ENCODE measurements at regions not wholly inside any gene's neighbourhood (a gene's known extent, or its start where the extent isn't known, plus 50 kb on each side); places are given as distances from the start of the nearest gene placed in this dataset.

- DNase-seq (ENCODE audit: low read depth): no peak
Measured at GRCh38 chr11:28476049-28476448, 367.9 kb downstream of the METTL15 start.

GRCh38 chr11:28472904-28473303 lies 364.7 kb downstream of the METTL15 start:
- DNase-seq (ENCODE audit: low read depth): no peak

- no peak for DNase-seq (ENCODE audit: low read depth)
Measured at GRCh38 chr11:28471537-28471936, 363.3 kb downstream of the METTL15 start.

DNA sequence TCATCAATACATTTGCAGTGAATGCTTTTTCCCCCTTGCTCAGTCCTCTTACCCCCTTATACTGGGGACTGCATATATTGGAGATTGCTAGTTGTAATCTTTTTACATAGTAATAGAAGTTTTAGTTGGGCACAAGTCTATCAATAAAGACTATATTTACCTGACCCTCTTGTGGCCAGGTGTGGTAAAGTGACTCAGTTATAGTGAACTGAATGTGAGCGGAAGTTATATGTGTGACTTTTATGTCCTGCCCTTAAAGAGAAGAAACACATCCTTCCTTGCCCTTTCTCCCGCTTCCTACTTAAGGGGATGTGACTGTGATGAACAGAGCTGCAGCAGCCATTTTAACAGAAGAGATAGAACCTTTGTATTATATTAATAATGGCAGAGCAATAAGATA lies 362.0 kb downstream of the METTL15 start:
- DNase-seq (ENCODE audit: low read depth): no peak

- no peak for DNase-seq (ENCODE audit: low read depth)
Measured at GRCh38 chr11:28466506-28466905, 358.3 kb downstream of the METTL15 start.

DNA sequence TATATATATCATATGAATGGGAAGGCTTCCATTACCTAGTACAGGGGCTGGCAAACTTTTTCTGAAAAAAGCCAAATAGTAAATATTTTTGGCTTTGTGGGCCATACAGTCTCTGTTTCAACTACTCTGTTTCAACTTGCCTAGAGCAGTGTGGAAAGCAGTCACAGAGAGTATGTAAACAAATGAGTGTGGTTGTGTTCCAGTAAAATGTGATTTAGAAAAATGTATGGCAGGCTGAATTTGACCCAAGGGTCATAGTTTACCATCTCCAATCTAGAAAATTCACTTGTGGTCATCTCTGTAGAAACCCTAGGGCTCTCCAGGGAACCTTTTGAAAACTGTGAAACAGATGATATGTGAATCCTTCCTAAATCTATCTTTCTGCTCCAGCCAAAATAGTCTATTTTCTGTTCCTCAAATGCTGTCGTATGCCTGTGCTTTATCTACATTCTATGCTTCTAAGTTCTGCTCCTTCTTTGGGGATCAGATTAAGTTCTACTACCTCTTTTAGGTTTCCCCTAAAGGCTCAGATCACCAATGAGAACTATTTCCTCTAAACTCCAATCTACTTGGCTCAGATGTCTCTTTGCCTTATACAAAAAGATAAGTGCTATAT lies 356.2 kb downstream of the METTL15 start:
- DNase-seq (ENCODE audit: low read depth): no peak

DNA sequence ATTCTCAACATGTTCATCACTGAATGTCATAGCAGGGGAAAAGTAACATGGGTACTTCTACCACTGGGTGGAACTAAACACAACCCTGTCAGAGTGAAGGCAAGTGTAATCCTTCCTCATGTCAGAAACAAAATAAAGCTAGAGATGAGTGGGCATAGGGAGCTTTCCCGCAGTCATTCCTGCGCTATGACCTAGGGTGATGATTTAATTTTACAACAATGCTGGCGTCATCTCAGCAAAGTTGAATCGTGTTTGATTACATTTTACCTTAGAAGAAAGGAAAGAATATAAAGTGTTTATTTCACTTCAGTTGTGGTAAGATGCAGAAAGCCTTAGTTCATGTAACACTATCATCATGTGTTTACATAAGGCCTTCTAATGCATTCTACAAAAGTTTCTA lies 355.6 kb downstream of the METTL15 start:
- DNase-seq (ENCODE audit: low read depth): no peak

DNA sequence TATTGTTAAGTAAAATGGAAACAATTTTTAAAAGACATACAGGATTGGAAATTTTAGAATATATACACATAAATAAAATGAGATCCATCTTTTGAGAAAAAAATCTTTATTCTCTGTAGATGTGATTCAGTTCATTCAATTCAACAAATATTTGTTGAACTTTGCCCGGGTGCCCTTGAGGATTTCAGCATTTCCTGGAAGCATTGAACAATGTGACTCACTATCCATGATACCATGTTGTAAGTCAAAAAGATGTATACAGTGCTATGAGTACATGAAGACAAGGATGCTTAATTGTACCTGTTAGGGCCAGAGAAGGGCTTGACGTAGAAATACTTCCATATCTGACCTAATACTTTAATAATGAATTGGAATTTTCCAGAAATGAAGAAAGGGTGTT lies 353.7 kb downstream of the METTL15 start:
- DNase-seq (ENCODE audit: low read depth): no peak

GRCh38 chr11:28461338-28461737 lies 353.1 kb downstream of the METTL15 start:
- no peak for DNase-seq (ENCODE audit: low read depth)

GRCh38 chr11:28460348-28460747 lies 352.2 kb downstream of the METTL15 start:
- no peak for DNase-seq (ENCODE audit: low read depth)

- DNase-seq (ENCODE audit: low read depth): no peak
Measured at GRCh38 chr11:28459912-28460311, 351.7 kb downstream of the METTL15 start.

DNA sequence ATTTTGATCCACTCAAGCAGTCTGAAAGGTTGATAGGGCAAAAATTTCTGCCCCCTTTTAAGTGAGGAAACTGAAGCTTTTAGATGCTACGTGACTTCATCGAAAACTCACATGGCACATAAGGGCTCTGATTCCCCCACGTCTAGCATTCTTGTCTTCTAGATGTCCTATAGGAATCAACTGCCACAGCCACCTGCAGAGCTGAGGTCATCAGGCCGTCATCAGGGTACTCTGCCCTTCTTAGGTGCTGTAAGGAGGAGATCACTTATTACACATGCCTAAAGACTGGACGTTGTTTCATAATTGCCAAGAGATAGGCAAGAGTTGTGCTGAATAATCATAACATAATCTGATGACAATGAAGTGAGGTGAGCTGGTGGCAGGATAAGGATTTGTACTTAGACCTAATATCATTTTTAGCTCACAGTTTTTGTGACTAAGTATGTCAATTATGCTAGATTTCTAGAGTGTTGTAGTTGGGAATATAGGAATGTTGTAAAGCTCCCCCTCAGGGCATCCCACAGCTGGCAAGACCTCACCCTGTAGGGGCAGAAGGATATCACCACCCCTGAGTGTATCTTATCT lies 349.4 kb downstream of the METTL15 start:
- no peak for DNase-seq (ENCODE audit: low read depth)

DNA sequence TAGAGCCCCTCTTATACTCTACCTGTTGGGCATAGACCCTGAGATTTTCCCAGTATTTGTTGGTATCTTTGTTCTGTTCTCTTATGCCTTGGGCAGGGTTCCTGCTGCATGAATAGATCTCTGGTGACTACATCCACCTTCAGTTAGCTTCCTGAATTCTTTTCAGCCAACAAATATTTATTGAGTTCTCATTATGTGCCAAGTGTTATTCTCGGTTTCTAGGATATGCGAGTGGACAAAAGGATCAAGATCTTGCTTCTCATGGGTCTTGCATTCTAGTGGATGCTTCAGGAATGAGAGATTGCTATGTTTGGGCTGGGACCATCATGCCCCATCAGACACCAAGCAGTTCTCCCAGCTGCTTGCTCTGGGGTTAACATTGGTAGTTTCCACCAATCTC lies 340.0 kb downstream of the METTL15 start:
- DNase-seq (ENCODE audit: low read depth): no peak

DNA sequence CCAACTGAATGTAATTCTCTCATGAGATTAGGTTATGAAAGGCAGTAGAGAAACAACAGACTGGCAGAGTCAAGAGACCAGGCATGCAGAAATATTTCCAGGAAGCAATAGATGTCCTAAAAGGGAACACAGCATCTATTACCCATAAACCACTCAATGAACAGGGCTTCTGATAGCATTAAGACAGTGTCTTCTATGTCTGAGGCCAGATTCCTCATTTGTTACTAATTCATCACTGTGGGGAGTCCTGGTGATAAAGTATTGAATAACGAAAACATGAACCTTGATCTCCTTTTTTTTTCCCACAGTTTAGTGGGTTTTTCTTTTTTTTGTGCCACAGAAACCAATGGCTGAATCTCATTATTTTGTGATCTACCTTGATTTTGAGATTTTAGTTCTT lies 339.0 kb downstream of the METTL15 start:
- DNase-seq (ENCODE audit: low read depth): no peak

DNA sequence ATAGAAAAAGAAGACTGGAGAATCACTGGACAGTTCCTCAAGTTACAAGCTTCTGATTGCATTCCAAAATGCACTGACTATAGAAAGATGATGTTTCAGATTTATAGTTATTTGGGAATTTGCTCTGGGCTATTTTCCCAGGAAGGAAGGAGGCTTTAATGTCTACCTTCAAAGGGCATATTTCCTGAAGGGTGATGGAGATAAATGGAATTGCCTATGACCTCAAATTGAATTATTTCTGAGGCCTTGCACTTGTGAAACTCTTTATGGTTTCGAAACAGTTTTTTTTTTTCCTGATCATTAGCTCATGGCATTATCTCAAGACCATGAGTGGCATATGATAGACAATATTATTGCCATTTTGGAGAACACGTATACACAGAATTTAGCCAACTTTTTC lies 333.9 kb downstream of the METTL15 start:
- DNase-seq (ENCODE audit: low read depth): no peak

- DNase-seq (ENCODE audit: low read depth): no peak
Measured at GRCh38 chr11:28439403-28439802, 331.2 kb downstream of the METTL15 start.

GRCh38 chr11:28420099-28420498 lies 311.9 kb downstream of the METTL15 start:
- DNase-seq (ENCODE audit: low read depth): no peak

- no peak for DNase-seq (ENCODE audit: low read depth)
Measured at GRCh38 chr11:28417601-28418323, 309.6 kb downstream of the METTL15 start.

- no peak for DNase-seq (ENCODE audit: low read depth)
Measured at GRCh38 chr11:28412029-28412428, 303.8 kb downstream of the METTL15 start.

DNA sequence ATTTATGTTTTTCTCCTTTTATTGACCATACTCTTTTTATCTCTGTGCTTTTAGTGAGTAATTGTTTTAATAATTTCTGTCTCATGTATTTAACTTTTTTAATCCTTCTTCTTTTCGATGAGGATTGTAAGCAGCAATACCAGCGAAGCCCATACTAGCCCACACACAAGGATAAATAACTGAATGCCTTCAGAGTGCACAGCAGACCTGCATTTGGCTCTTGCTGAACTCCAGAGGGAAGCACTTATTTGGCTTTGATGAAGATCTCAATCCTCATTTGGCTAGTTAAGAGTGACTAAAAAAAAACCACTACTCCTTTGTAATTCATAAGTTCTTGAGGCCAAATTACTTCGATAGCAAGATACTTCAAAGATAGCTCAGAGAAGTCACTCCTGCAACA lies 293.3 kb downstream of the METTL15 start:
- DNase-seq (ENCODE audit: low read depth): no peak

GRCh38 chr11:28400331-28401100 lies 292.3 kb downstream of the METTL15 start:
- no peak for DNase-seq (ENCODE audit: low read depth)

DNA sequence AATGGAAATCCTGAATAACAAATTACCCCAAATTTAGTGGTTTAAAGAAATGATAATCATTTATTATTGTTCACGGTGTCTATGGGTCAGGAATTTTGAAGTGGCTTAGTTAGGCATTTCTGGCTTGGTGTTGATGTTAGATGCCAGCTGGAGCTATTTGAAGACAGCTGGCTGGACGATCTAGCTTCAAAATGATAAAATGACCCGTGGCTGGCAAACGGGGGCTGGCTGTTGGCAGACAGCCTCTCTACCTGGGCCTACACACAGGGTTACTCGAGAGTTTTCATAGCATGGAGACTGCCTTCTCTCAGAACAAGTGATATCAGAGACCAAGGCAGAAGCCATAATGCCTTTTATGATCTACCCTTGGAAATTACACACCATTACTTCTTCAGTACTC lies 285.2 kb downstream of the METTL15 start:
- no peak for DNase-seq (ENCODE audit: low read depth)

GRCh38 chr11:28384418-28384817 lies 276.2 kb downstream of the METTL15 start:
- DNase-seq (ENCODE audit: low read depth): peak; percentile 93

Measured in HS-27A (cell line).